Stimulated activated CD4-positive, alpha-beta T cell treated with anti-CD3 and anti-CD28 coated beads, Interleukin-4, amount 100 ng/mL, for 4 hours (primary cell): ENCODE measurements at regions not wholly inside any gene's neighbourhood (a gene's known extent, or its start where the extent isn't known, plus 50 kb on each side); places are given as distances from the start of the nearest gene placed in this dataset.

Experiments used
- DNase-seq, 2 experiments: peaks; one replicate each; pipeline ENCODE4 v3.0.0-alpha.2; 2020

DNA sequence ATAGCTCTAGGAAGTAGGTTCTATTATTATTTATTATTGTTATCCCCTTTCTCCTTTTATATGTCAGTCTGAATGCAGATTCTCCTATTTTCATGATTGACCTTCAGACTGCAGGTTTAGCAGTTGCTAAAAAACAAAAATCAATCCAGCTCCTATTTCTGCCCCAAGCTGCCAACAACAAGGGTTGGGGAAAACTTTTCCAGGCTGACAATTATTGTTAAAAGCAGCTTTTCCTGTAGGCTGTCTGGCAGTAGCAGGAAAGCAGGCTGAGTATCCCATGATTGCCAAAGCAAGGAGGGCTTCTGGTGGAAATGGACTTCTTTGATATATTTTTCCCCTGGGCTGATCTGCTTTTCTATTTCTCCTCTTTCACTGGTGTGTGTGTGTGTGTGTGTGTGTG, 78.0 kb upstream of the CTLA4 start:
- no peak for DNase-seq

DNA sequence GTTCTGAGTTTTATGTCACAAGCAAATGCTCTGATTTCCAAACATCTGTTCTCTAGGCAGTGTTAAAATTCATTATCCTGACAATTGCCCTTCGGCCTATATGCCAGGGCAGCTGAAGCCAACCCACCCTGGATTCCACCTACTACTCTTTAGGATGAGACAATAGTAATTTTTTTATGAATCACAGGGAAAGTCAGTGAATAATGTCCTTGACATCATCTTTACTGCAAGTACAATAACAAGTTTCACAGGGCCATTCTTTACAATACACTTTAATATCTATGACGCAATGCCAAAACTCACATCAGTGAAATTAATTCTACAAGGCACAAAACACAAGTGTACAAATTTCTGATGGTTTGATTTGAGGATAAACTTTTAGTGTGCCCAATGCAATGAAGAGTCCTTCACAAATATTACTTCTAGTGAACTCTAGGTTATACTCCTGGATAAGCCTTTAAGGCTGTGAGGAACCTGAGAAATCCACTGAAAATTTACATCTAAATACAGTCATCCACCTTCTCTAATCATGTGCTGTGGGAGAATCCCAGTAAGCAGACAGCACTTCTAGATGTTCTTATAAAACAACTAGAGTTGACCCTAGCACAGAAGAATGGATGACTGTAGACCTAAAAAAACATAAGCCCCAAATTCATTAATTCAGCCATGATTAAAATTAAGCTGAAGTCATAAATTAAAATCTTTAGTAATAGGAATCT, 77.3 kb upstream of the CTLA4 start:
- no peak for DNase-seq

DNA sequence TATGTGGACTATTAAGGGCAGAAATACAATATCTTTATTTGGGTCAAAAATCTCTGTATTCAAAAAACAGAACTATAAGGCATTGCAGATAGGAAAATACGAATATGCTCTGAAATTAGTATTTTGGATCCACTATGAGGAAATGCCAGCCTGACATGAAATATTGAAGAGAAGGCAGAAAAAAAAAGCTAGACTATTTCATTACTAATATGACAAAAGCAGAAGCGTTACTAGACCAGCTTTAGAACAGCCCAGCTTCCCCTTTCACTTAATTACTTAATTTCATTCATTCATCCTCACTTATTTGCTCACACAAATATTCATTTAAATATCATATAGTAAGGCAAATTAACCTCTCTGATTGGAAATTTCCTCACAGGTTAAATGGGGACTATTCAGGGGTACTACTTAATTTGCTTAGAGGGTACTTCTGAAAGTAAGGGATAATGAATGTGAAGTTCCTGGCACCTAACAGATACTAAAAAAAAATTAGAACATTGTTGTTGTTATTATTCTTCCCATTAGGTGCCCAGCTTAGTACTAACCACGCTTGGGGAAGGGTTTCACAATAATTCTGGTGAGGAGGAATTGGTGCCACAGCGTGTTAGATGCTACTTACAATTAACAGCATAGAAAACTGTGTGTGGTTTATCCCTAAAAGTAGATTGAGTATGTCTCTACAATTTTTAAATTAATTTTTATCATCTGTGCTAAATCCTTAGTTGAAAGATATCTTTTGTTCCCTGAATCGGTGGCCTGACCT, 71.1 kb upstream of the CTLA4 start:
- no peak for DNase-seq

DNA sequence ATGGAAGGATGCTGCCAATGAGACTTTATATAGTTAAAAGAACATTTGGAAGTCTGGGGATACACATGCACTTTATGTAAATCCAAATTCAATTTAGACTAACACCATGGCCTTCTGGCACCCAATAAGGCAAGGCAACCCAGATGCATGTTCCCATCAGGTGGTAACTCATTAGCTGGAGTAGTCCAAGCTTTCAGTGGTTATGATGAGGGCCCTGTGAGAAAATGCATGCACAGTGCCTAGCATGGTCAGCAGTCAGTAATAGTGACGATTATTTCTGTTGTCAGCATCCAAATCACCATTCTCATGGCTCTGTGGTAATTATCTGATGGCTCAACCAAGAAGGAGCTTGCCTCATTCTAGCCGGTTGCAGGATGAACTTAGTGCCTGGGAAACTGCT, 70.3 kb upstream of the CTLA4 start:
- DNase-seq: no peak

DNA sequence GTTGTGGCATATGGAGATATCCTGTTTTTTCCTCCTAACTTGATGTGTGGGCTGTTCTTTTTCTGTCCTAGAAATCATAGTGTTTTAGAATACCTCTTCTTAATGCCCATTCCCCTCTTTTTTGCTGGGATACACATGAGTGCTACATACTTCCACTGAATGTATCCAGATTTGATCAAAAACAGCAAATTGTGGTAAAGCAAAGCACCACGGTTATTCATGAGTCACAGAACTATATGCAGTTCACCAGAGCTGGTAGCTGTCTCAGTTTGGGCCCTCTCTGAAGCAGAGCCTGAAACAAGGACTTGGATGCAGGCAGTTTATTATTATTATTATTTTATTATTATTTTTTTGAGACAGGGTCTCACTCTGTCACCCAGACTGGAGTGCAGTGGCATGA, 69.9 kb upstream of the CTLA4 start:
- DNase-seq: no peak

DNA sequence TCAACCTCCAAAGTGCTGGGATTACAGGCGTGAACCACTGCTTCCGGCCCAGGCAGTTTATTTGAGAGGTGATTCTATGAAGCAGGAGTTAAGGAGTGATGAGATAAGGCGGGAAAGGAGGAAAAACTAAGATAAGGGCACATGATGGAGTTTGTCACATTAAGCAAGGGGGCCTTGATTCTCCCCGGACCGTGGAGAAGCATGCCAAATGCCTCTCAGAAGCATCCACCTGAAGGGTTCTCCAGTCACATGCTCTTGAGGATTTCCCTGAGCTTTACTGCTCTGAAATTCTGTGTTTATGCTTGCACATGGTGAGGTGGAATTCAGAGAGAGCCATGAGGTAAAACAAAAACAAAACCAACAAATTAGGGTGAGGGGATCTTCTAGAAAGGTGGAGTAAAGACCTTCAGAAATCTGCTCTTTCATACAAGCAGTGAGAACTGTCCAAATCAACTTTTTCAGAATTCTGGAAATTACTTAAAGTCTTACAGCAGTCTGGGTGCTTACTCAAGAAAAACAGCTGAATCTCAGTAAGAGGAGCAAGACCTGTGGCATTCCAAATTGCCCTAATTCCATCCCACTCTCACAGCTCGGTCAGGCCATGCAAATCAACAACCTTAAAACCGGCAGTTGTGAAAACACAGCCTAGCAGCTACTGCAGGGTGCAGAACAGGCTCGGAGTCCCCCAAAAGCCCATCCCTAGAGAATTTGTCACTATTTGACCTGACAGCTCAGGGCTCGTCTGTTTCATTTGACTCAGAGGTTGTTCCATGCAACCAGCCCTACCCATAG, 69.1 kb upstream of the CTLA4 start:
- no peak for DNase-seq

DNA sequence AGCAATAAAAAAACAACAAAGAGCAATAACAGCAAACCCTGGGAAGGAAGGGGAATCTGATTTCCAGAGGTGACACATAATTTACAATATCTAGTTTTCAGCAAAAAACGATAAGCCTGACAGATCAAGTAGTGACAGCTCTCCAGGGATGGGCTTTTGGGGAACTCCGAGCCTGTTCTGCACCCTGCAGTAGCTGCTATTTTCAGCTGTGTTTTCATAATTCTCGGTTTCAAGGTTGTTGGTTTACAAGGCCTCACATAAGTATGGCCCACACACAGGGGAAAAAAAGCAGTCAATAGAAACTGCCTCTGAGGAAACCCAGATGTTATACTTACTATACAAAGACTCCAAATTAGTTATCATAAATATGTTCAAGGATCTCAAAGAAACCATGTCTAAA, 67.7 kb upstream of the CTLA4 start:
- DNase-seq: no peak

DNA sequence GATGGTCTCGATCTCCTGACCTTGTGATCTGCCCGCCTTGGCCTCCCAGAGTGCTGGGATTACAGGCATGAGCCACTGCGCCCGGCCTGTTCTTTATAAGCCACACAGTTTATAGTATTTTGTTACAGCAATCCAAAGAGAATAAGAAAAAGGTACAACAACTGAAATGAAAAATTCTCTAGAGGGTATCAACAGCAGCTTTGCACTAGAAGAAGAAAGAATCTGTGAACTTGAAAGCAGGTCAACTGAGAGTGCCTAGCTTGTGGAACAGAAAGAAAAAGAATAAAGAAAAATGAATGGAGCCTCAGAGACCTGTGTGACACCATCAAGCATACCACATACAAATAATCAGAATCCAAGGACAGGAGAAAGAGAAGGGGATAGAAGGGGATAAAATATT, 66.8 kb upstream of the CTLA4 start:
- DNase-seq: no peak

DNA sequence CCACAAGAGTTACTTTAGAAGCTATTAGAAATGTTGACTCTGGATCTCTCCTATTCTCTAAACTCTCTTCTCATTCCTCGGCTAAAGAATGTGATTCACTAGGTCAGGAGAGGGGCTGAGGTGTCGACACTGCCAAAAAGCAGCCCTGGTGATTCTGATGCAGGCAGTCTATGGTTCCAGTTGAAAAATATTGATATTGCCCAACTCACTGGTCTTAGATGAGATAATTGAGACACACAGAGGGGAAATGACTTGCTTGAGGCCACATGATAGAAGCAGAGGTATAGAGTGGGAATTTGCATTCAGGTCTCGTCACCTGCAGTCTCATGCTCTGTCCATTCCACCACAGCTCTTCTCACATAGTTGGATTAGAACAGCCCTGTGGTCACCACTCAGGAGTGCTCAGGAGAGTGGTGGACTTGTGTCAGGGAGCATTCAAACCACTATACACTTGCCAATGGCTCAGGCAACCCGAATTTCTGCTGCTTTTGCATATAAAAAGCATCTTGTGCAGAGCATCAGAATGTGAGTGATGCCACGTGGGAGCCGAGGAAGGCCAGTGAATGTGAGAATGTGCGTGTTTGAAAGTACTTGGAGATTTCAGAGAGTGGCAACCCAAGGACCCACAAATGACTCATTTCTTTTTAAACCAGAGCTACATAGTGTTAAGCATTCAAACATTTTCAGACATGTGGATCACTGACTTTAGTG, 65.1 kb upstream of the CTLA4 start:
- DNase-seq: peak; percentile 28 to 48

DNA sequence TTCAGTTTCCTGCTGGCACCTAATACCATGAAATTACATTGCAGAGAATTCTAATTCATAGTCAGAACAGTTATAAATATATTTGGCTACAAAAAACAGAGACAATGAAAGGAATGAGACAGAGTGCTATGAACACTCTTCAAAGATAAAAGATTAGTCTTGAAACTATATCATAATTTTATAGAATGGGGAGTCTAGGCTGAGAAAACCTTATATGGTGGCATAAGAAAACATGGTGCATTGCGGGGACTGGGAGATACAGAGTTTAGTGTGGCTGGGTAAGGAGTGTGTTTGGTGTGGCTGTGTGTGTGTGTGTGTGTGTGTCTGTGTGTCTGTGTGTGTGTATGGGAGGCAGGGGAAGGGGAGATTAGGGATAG, 64.5 kb upstream of the CTLA4 start:
- DNase-seq: no peak

DNA sequence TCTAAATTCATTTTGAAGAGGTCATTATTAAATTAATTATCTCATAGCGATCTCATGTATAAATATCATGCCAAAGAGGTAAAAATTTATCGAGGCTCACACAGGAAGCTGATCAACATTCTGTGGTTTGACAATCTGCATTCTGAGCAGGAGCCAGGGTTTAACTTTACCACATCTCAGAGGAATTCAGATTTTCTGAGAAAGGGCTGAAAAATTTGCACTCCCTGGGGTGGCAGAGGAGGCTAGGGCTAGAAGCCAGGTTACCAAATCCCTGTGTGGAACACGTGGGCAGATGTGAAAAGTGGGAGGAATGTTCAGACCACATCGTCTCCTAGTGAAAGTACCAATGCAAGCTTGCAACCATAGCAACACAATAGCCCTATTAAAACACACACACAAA, 63.5 kb upstream of the CTLA4 start:
- peak; percentile 20 to 30 for DNase-seq

DNA sequence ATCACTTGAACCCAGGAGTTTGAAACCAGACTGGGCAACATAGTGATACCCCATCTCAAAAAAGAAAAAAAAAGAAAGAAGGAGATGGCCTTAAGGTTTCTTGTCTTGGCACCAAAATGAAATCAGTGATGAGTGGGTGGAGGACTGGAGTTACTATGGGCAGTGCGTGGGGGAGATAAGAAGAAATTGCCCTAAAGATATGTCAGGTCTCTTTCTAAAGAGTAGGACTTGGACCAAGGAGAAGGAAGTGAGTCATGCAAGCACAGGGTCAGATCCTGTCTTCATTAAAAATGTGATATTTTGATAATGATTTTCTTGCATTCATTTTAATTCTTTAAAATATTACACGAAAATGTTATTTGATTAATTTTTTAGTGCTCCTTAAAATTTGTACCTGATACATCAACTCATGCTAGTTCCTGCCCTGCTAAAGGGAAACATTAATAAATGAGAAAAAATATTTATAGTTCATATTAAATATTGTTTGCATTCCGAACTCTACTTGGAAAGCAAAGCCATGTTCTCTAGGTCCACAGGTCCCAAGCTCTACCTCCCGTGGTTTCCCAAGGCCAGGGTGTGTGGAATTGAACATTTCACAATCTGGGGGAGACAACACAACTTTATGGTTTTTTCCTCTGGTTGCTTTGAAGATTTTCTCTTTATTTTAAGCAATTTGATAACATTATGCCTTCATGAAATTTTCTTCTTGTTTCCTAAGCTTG, 62.6 kb upstream of the CTLA4 start:
- no peak for DNase-seq

DNA sequence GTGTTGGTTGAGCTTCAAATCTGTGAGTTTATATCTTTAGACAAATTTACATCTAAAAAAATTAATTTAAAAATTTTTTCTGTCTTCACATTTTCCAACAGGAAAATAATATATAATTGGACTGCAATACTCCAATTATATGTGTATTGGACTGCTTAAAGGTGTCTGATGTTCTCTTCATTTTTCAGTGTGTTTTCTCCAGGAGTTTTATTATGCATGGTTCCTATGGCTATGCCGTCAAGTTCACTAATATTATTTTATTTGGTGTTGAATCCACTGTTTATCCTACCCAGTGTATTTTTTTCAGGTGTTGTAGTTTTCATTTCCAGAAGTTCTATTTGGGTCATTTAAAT, 62.1 kb upstream of the CTLA4 start:
- DNase-seq: no peak

DNA sequence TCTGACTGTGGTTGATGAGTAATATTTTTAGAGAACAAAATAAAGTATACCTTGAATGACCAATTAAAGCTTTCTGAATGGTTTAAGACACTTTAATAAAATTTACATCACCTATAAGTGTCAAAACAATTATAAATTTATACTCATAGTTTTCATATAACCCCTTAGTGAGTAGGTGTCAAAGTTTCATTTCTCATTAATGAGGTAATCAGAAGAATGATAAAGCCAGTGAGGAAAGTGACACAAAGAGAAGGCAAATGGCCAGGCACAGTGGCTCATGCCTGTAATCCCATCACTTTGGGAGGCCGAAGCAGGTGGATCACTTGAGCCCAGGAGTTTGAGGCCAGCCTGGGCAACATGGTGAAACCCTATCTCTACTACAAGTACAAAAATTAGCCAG, 60.8 kb upstream of the CTLA4 start:
- no peak for DNase-seq

DNA sequence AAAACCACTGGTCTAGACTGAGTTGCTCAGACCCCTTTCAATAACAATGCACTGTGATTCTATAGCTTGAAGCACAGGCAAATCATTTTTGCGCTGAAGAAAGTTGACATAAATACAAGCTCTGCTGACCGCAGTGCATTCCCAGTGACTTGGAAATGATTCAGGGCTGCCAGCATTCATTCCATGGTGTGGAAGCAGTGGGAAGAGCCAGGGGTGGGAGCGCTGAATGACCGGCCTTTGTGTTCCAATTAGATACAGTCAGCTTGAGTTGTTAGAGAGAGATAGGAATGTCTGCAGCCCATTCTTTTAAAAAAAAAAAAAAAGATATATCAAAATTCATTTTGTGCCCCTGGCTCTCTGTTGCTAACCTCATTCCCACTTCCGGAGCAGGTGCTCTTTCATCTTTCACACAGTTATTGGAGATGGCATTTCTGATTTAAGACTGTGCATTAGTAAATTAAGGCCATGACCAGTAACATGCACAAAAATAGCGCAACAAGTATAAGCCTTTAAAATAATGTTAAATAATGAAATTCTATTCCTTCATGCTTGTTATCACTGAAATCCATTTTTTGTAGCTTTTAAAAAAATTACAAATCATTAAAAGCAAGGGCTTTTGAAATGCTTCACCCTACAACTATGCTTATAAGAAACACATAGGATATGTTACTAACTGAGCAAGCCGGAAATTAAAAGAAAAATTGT, 59.4 kb upstream of the CTLA4 start:
- DNase-seq: no peak

DNA sequence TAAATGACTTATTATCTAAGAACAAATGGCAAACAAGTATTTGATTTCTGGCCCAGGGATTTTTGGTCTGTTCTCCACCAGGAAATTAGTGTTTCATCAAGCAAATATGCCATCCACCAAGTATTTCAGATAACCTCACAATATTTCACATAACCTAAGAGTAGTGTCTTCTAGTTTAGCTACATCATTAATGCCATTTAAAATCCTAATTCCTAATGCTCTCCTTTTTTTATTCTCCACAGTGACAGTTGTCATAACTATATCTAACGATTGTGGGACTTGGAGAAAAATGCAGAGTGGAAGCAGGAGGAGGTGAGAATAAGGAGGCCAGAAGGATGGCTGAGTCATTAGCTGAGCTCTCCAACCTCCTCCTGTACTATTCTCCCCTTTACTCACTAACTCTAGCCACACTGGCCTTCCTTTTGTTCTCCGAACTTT, 58.5 kb upstream of the CTLA4 start:
- no peak for DNase-seq

DNA sequence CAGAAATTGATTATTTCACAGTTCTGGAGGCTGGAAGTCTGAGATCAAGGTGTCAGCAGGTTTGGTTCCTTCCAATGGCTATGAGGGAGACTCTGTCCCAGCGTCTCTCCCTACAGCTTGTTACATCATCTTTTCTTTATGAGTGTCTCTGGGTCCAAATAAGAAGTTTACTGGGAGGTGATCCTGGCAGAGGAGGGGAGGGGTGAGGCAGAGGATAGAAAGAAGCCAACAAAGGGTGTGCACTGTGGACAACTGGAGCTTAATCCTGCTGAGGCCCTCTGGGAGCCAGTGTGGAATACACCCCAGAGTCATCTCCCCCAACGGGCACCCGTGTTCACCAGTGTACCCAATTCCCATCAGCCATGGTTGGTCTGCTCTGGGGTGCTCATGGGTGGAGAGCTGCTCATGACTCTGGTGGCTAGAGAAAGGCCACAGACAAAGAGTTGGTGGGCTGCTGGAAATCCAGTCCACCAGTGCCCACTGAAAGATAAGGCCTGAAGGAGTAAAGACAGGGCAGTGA, 57.5 kb upstream of the CTLA4 start:
- no peak for DNase-seq

DNA sequence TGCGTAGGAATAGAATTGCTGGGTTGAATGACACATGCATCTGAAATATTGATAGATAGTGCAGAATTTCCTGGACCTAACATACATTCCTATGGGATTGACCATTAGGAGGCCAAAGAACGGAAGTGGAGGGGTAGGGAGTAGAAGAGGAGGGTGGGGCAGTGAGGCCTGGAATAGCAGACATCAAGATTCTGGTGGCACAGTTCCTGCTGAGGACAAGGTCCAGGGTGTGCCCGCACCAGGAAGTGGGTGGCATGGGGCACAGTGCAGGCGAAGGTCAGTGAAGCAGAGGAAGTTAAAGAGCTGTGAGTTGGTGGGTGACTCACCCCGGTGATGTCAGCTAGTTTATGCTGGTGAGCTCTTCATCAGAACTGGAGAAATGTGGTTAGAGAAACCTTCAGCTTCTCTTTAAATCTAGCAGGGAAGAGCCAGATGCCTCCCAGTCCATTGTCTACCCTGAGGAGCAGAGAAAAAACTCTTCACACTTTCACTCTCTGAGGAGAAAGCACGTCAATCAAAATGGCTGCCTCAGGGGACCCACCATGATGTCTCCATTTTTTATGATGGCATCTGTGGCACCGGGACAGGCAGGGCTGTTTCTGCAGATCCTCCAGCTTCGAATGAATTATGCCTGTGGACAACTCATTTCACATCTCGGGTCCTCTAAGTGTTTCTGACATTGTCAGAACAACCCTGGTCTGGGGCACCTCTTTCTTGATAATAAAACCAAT, 55.9 kb upstream of the CTLA4 start:
- DNase-seq: peak; percentile 56 to 80

DNA sequence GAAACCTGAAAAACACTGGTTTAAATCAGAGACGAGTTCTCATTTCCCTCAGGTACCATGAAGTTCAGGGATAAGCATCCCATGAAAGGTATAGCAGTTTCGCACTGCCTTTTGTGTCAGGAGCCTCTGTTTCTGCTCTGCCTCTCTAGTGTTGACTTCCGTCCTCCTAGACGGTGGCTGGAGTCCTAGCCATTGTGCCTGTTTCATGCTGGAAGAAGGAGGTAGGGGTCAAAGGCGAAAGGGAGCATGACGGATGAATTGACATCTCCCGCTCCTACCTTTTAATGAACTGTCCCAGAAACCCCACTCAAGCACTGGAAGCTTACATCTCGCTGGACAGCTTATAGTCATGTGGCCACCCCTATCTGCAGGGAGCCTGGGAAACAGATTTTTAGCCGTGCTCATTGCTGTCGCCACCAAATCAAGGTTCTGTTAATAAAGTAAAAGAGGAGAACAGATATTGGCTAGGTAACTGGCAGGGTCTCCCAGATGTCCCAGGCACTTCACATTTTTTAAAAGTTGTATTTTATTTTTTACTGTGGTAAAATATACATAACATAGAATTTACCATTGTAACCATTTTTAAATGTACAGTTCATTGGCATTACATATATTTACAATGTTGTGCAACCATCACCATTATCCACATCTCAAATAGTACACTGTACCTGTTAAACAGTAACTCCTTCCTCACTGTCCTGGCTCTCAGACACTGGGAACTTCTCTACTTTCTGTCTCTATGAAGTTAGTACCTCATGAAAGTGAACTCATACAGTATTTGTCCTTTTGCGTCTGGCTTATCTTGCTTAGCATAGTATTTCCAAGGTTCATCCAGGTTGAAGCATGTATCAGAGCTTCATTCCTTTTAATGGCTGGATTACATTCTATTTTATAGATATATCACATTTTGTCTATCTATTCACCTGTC, 55.0 kb upstream of the CTLA4 start:
- DNase-seq: no peak

DNA sequence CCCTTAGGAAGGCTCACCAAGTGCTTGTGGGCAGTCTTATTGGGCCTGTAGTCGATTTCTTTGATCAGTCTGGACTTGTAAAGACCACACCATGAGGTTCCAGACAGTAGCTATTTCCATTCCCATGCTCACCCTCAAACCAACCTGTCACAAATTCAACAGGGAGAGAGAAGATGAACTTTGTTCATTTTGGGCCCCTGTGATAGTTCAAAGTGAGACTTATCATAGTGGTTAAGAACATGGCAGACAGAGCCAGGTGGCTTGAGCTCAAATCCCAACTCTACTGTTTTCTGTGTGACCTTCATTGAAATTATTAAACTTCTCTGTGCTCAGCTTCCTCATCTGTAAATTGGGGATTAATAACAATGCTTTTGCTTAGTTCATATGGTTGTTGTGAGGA, 53.9 kb upstream of the CTLA4 start:
- no peak for DNase-seq
